ENCODE measurements at regions not wholly inside any gene's neighbourhood (a gene's known extent, or its start where the extent isn't known, plus 50 kb on each side); places are given as distances from the start of the nearest gene placed in this dataset.

DNA sequence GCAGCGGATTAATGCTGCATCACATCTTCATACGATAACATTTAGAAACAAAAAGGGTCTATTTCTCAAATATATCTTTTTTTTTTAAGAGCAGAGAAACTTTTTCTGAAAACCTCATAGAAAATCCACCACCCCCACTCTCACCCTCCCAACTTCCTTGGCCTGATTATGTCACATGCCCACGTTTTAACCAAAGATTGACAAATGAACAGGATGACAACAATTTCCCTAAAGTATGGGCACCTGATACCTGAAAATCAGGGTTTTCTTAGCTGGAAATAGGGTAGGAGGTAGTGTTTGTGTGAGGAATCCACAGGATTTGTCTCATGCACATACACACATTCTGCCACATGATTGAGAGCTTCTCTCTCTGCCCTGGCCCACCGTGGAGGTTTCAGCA, 74.7 kb upstream of the MDM1 start:
- CTCF ChIA-PET = no interaction called here

DNA sequence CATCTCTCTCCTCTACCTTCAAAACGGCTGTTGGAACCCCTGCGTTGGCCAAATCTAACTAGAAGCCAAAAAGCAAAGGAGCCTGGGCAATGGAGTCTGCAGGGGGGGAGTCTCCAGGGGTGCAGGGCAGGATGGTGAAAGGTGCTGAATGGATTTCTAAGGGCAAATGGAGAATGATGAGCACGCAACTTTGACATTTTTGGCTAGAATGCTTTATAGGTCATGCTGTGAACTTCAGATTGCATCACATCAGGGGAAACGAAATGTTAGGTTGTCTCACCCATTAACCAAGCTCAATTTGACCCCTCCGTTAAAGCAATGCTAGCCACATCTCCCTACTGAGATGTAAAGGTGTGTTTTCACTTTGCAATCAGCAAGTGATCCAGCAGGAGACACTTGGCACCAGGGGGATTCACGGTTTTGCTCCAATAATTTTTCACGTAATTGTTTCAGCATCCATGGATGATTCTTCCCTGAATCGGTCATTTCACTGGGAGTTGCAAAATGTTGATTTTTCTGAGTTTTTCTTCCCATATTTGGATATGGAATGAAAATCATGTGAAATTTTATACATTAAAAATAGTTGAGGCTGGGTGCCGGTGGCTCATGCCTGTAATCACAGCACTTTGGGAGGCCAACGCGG, 78.0 kb upstream of the MDM1 start:
- POLR2A ChIA-PET = no interaction called here
- CTCF ChIA-PET = no interaction called here
- no peak for DNase-seq (ENCODE audit: extremely low spot score)
- TF ChIP-seq LEF1 (IDR thresholded peaks at IDR 0.05; ENCODE audit: borderline replicate concordance) (no peak), FOXM1 (IDR thresholded peaks at IDR 0.05; ENCODE audit: borderline replicate concordance) (no peak), BHLHE40 (IDR thresholded peaks at IDR 0.05; ENCODE audit: borderline replicate concordance) (no peak), NFRKB (IDR thresholded peaks at IDR 0.05) (no peak), FOXA1 (IDR thresholded peaks at IDR 0.05) (no peak), HDGF (IDR thresholded peaks at IDR 0.05; ENCODE audit: borderline replicate concordance) (no peak), ELF4 (IDR thresholded peaks at IDR 0.05) (no peak), L3MBTL2 (conservative IDR thresholded peaks at IDR 0.05) (no peak), FOXK2 (IDR thresholded peaks at IDR 0.05) (no peak), ZNF384 (IDR thresholded peaks at IDR 0.05) (no peak), ARNT (IDR thresholded peaks at IDR 0.05) (no peak), SP1 (IDR thresholded peaks at IDR 0.05) (no peak), SUZ12 (IDR thresholded peaks at IDR 0.05) (no peak), TARDBP (IDR thresholded peaks at IDR 0.05) (no peak)

More for the DNA sequence above, 74.7 kb upstream of the MDM1 start:
- POLR2A ChIA-PET = no interaction called here
- TF ChIP-seq L3MBTL2 (conservative IDR thresholded peaks at IDR 0.05) = no peak
- no peak for TF ChIP-seq ARNT (IDR thresholded peaks at IDR 0.05)
- no peak for TF ChIP-seq NFRKB (IDR thresholded peaks at IDR 0.05)
- TF ChIP-seq FOXK2 (IDR thresholded peaks at IDR 0.05) = no peak
- TF ChIP-seq, protein P1, sequence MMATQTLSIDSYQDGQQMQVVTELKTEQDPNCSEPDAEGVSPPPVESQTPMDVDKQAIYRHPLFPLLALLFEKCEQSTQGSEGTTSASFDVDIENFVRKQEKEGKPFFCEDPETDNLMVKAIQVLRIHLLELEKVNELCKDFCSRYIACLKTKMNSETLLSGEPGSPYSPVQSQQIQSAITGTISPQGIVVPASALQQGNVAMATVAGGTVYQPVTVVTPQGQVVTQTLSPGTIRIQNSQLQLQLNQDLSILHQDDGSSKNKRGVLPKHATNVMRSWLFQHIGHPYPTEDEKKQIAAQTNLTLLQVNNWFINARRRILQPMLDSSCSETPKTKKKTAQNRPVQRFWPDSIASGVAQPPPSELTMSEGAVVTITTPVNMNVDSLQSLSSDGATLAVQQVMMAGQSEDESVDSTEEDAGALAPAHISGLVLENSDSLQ (IDR thresholded peaks at IDR 0.05) = no peak
- TF ChIP-seq LEF1 (IDR thresholded peaks at IDR 0.05; ENCODE audit: borderline replicate concordance) = no peak
- TF ChIP-seq FOXA1 (IDR thresholded peaks at IDR 0.05) = no peak
- no peak for TF ChIP-seq ELF4 (IDR thresholded peaks at IDR 0.05)
- no peak for TF ChIP-seq BHLHE40 (IDR thresholded peaks at IDR 0.05; ENCODE audit: borderline replicate concordance)
- DNase-seq (ENCODE audit: extremely low spot score) = no peak

GRCh38 chr12:68411371-68411770, 79.2 kb upstream of the MDM1 start:
- no peak for DNase-seq (ENCODE audit: extremely low spot score)
- TF ChIP-seq, protein P1 (IDR thresholded peaks at IDR 0.05) = no peak
- TF ChIP-seq HDGF (IDR thresholded peaks at IDR 0.05; ENCODE audit: borderline replicate concordance) (no peak), ELF4 (IDR thresholded peaks at IDR 0.05) (no peak), ARNT (IDR thresholded peaks at IDR 0.05) (no peak), SP1 (IDR thresholded peaks at IDR 0.05) (no peak), FOXK2 (IDR thresholded peaks at IDR 0.05) (no peak), TARDBP (IDR thresholded peaks at IDR 0.05) (no peak), ZNF384 (IDR thresholded peaks at IDR 0.05) (no peak), LEF1 (IDR thresholded peaks at IDR 0.05; ENCODE audit: borderline replicate concordance) (no peak), SUZ12 (IDR thresholded peaks at IDR 0.05) (no peak)
- CTCF ChIA-PET = no interaction called here
- POLR2A ChIA-PET = no interaction called here

- DNase-seq (ENCODE audit: extremely low spot score) = no peak
- ChIA-PET CTCF (no interaction called here), POLR2A (no interaction called here)
- no peak for TF ChIP-seq ARNT (IDR thresholded peaks at IDR 0.05)
- no peak for TF ChIP-seq ELF4 (IDR thresholded peaks at IDR 0.05)
- no peak for TF ChIP-seq SP1 (IDR thresholded peaks at IDR 0.05)
- no peak for TF ChIP-seq BHLHE40 (IDR thresholded peaks at IDR 0.05; ENCODE audit: borderline replicate concordance)
- TF ChIP-seq ZNF384 (IDR thresholded peaks at IDR 0.05) = no peak
- TF ChIP-seq FOXA1 (IDR thresholded peaks at IDR 0.05) = no peak
- no peak for TF ChIP-seq FOXM1 (IDR thresholded peaks at IDR 0.05; ENCODE audit: borderline replicate concordance)
- TF ChIP-seq L3MBTL2 (conservative IDR thresholded peaks at IDR 0.05) = no peak
- TF ChIP-seq SUZ12 (IDR thresholded peaks at IDR 0.05) = no peak
- no peak for TF ChIP-seq CTBP1 (IDR thresholded peaks at IDR 0.05; ENCODE audit: borderline replicate concordance)
- TF ChIP-seq TARDBP (IDR thresholded peaks at IDR 0.05) = no peak
- TF ChIP-seq NFRKB (IDR thresholded peaks at IDR 0.05) = no peak
- TF ChIP-seq LEF1 (IDR thresholded peaks at IDR 0.05; ENCODE audit: borderline replicate concordance) = no peak
- TF ChIP-seq, protein P1 (IDR thresholded peaks at IDR 0.05) = no peak
- no peak for TF ChIP-seq FOXK2 (IDR thresholded peaks at IDR 0.05)
- TF ChIP-seq HDGF (IDR thresholded peaks at IDR 0.05; ENCODE audit: borderline replicate concordance) = no peak
Measured at GRCh38 chr12:68414988-68415387, 82.8 kb upstream of the MDM1 start.

GRCh38 chr12:68416350-68416749, 84.2 kb upstream of the MDM1 start:
- POLR2A ChIA-PET = no interaction called here
- TF ChIP-seq, protein P1 (IDR thresholded peaks at IDR 0.05) = no peak
- TF ChIP-seq SP1 (IDR thresholded peaks at IDR 0.05) = no peak
- no peak for TF ChIP-seq SUZ12 (IDR thresholded peaks at IDR 0.05)
- no peak for TF ChIP-seq LEF1 (IDR thresholded peaks at IDR 0.05; ENCODE audit: borderline replicate concordance)
- TF ChIP-seq ZNF384 (IDR thresholded peaks at IDR 0.05) = no peak
- no peak for TF ChIP-seq FOXM1 (IDR thresholded peaks at IDR 0.05; ENCODE audit: borderline replicate concordance)
- TF ChIP-seq FOXK2 (IDR thresholded peaks at IDR 0.05) = no peak
- TF ChIP-seq FOXA1 (IDR thresholded peaks at IDR 0.05) = no peak
- TF ChIP-seq NFRKB (IDR thresholded peaks at IDR 0.05) = no peak
- TF ChIP-seq HDGF (IDR thresholded peaks at IDR 0.05; ENCODE audit: borderline replicate concordance) = no peak
- no peak for TF ChIP-seq ARNT (IDR thresholded peaks at IDR 0.05)
- TF ChIP-seq BHLHE40 (IDR thresholded peaks at IDR 0.05; ENCODE audit: borderline replicate concordance) = no peak
- no peak for TF ChIP-seq L3MBTL2 (conservative IDR thresholded peaks at IDR 0.05)
- CTCF ChIA-PET = no interaction called here
- no peak for DNase-seq (ENCODE audit: extremely low spot score)
